PFSK-1 (cell line): ENCODE measurements at regions not wholly inside any gene's neighbourhood (a gene's known extent, or its start where the extent isn't known, plus 50 kb on each side); places are given as distances from the start of the nearest gene placed in this dataset.

ENCODE experiments used
- POLR2AphosphoS5 ChIP-seq: IDR thresholded peaks from 2 replicates; pipeline ENCODE4 v1.6.1; 2012; ENCODE audit warnings: low read depth, mild to moderate bottlenecking, control low read depth, low read length, moderate library complexity
- TF ChIP-seq, protein P1 (sequence below), 2 experiments: IDR thresholded peaks; 2 replicates each; pipeline versions ENCODE4 v1.6.1 to v1.8.0; 2011 to 2012; ENCODE audit warnings: low read depth in 2 of 2, low read length in 2 of 2, control low read depth in 1 of 2, inconsistent platforms in 1 of 2, mild to moderate bottlenecking in 1 of 2, moderate library complexity in 1 of 2; ENCODE audit not compliant: insufficient read depth in 1 of 2

DNA sequence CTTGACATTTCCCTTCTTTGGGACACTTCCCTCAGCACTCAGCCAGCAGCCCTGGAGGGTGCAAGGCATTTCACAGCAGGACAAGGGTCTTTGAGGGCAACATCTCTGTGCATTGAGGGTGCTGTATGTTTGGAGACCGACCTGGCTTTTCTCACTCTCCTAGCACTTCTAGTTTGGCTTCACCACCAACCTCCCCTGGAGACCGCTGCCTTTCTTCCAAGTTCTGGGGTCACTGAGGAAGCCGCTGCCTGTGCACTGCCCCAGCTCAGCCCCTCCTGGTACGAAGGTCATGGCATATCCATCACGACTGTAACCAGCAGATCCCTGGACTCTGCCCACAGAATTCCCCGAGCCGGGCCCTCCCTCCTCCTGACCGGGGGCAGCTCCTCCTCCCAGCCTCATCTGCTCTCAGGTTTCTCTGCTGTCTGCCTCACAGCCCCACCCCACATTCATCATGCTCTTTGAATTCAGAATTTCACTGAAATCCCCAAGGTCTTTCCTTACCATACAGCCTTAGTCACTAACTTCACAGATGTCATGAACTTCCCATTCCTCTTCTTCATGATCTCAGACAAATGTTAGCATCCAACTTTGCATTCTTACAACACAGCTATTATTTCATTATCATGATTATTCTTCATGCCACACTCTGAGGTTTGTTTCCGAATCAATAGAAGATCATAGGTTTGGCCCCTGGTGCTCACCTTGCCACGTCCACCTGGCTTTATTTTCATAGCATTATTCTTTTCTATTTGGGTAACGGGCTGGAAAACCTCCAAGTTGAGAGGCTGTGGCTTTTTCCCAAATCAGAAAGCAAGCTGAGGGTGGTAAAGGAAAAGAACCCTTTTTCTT lies 113.0 kb upstream of the COPS8 start:
- TF ChIP-seq, protein P1, sequence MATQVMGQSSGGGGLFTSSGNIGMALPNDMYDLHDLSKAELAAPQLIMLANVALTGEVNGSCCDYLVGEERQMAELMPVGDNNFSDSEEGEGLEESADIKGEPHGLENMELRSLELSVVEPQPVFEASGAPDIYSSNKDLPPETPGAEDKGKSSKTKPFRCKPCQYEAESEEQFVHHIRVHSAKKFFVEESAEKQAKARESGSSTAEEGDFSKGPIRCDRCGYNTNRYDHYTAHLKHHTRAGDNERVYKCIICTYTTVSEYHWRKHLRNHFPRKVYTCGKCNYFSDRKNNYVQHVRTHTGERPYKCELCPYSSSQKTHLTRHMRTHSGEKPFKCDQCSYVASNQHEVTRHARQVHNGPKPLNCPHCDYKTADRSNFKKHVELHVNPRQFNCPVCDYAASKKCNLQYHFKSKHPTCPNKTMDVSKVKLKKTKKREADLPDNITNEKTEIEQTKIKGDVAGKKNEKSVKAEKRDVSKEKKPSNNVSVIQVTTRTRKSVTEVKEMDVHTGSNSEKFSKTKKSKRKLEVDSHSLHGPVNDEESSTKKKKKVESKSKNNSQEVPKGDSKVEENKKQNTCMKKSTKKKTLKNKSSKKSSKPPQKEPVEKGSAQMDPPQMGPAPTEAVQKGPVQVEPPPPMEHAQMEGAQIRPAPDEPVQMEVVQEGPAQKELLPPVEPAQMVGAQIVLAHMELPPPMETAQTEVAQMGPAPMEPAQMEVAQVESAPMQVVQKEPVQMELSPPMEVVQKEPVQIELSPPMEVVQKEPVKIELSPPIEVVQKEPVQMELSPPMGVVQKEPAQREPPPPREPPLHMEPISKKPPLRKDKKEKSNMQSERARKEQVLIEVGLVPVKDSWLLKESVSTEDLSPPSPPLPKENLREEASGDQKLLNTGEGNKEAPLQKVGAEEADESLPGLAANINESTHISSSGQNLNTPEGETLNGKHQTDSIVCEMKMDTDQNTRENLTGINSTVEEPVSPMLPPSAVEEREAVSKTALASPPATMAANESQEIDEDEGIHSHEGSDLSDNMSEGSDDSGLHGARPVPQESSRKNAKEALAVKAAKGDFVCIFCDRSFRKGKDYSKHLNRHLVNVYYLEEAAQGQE (IDR thresholded peaks at IDR 0.05; ENCODE audit: insufficient read depth in 1 of 2, low read depth in 2 of 2, low read length in 2 of 2): no peak
- no peak for TF ChIP-seq POLR2AphosphoS5
